Vagina (tissue), 2 donors: ENCODE measurements at regions not wholly inside any gene's neighbourhood (a gene's known extent, or its start where the extent isn't known, plus 50 kb on each side); places are given as distances from the start of the nearest gene placed in this dataset.

ENCODE experiments used
- DNase-seq, 2 donors: peaks; one replicate each; pipeline ENCODE4 v3.0.0-alpha.2; 2017; ENCODE audit errors: extremely low spot score in 2 of 2
- H3K27ac ChIP-seq: fragments of 200-600 bp; sonication (generic); one replicate; pipeline ENCODE4 v1.5.1; 2019
- H3K27me3 ChIP-seq: fragments of 200-600 bp; sonication (generic); one replicate; pipeline ENCODE4 v1.5.1; 2019
- H3K36me3 ChIP-seq, 2 donors: fragments of 200-600 bp; sonication (generic); one replicate each; pipeline ENCODE4 v1.5.1; 2017 to 2019
- H3K4me1 ChIP-seq: fragments of 200-600 bp; sonication (generic); one replicate; pipeline ENCODE4 v1.5.1; 2019
- H3K4me3 ChIP-seq, 2 donors: fragments of 200-600 bp; sonication (generic); 1 replicate in 1 of 2; 2 replicates in 1 of 2; pipeline ENCODE4 v1.5.1; 2016 to 2019
- H3K9me3 ChIP-seq: fragments of 200-600 bp; sonication (generic); one replicate; pipeline ENCODE4 v1.5.1; 2019
- POLR2A ChIP-seq, 2 donors: fragments of 450-650 bp; IDR thresholded peaks; one replicate each; pipeline ENCODE4 v1.6.1; 2017; ENCODE audit warnings: antibody characterized with exemption in 2 of 2, mild to moderate bottlenecking in 2 of 2, moderate library complexity in 2 of 2
- POLR2AphosphoS5 ChIP-seq, 2 donors: sonication (generic); formaldehyde crosslinking; IDR thresholded peaks; one replicate each; pipeline ENCODE4 v1.9.0; 2017; ENCODE audit warnings: antibody characterized with exemption in 2 of 2, mild to moderate bottlenecking in 2 of 2, low read depth in 1 of 2; ENCODE audit not compliant: insufficient read depth in 1 of 2
- intact Hi-C: fragments of 100-400 bp; cut with DNase I; formaldehyde crosslinking; loops from one replicate; pipeline ENCODE4 v1.15.1; 2023
- TF ChIP-seq, protein P1 (sequence below), 3 experiments: fragments of 450-650 bp in 2 of 3; fragments of 200-600 bp in 1 of 3; sonication (generic) in 1 of 3; IDR thresholded peaks; one replicate each; pipeline ENCODE4 v1.5.1; 2017 to 2019; ENCODE audit warnings: antibody characterized with exemption in 3 of 3, mild to moderate bottlenecking in 2 of 3, moderate library complexity in 2 of 3

DNA sequence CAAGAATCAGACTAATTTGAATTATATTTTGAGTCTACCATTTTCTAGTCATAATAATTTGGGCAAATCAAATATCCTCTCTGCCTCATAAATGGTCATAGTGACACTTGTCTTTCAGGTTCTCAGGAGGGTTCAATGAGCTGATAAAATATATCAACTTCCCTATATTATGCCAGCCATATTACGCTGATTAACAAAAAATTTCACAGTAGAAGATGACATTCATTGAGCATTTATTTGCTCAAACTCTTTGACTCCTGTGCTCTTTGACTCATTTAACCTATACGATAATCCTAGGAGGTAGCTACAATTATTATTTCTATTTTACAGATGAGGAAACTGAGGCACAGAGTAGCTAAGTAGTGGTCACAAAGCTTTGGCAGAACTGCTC, 60.0 kb upstream of the CCDC91 start:
- Histone ChIP-seq H3K27ac (no peak overlapping the region), H3K9me3 (no peaks in the 10 kb centered on the region), H3K27me3 (no peaks in the 10 kb centered on the region), H3K4me1 (no peaks in the 10 kb centered on the region), H3K4me3 (no peak overlapping the region), H3K36me3 (no peaks in the 10 kb centered on the region)
- intact Hi-C loops = no loop called here
- TF ChIP-seq POLR2A (IDR thresholded peaks at IDR 0.05) (no peak), POLR2AphosphoS5 (IDR thresholded peaks at IDR 0.05; ENCODE audit: insufficient read depth in 1 of 2, low read depth in 1 of 2) (no peak)
- TF ChIP-seq, protein P1, sequence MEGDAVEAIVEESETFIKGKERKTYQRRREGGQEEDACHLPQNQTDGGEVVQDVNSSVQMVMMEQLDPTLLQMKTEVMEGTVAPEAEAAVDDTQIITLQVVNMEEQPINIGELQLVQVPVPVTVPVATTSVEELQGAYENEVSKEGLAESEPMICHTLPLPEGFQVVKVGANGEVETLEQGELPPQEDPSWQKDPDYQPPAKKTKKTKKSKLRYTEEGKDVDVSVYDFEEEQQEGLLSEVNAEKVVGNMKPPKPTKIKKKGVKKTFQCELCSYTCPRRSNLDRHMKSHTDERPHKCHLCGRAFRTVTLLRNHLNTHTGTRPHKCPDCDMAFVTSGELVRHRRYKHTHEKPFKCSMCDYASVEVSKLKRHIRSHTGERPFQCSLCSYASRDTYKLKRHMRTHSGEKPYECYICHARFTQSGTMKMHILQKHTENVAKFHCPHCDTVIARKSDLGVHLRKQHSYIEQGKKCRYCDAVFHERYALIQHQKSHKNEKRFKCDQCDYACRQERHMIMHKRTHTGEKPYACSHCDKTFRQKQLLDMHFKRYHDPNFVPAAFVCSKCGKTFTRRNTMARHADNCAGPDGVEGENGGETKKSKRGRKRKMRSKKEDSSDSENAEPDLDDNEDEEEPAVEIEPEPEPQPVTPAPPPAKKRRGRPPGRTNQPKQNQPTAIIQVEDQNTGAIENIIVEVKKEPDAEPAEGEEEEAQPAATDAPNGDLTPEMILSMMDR (IDR thresholded peaks at IDR 0.05) = no peak
- DNase-seq = no peak

DNA sequence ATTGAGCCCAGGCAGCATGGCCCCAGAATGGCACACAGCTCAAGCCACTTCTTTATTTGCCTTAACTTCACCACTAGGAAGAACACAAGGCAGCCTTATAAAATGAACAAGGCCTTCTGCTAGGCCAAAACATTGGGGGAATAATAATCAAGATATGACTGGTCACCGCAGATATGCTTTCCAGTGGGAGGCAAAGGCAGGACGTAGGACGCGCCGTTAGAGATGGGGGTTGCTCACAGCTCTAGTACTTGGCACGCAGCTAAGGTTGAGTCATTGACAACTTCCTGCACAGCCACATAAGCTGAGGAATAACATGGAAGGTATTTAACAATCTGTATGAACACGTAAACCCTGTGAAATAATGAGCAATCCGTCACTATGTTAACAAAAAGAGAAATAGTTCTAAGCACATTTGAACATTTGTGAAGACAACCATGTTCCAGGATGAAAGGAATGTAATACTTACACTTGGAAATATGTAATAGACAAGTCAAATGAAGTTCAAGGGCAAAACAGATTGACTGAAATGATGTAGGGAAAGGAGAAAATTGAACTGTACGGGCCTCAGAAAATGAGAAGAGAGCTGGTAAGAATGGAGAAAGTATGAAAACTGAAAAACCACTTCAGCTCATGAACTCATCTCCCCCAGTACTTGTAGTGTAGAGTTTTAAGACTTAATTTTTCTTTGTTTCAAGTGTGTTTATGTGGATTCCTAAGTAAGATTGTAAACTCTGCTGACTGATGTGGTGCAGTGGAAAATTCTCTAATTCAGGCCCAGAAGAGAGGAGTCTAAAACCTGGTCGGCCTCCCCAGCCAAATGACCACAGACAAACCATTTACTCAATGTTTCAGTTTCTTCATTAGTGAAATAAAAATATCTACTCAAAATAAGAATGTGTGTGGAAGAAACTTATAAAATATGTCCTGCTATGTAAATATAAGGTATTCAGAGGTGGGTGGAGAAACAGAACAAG, 59.3 kb upstream of the CCDC91 start:
- no peak overlapping the region for H3K27ac ChIP-seq

DNA sequence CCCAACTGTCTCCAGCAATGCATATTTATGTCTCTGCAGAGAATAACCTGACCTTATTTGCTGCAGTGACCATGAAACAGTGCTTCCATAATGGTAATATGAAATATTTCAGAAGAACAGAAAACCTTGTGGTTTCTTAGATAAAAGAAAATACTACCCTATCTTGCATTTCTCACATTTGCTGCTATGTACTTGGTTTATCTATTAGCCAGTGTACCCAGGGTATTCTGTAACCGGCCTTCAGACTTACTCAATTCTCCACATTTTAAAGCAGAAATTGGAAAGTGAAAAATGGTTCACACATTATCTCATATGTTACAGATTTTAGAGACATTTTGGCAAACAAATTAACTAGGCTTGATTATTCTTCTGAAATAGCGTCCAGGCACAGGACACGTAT, 57.9 kb upstream of the CCDC91 start:
- Histone ChIP-seq H3K27me3 (no peaks in the 10 kb centered on the region), H3K4me1 (no peaks in the 10 kb centered on the region), H3K27ac (no peak overlapping the region), H3K4me3 (no peak overlapping the region), H3K9me3 (no peaks in the 10 kb centered on the region), H3K36me3 (no peaks in the 10 kb centered on the region)
- DNase-seq = no peak
- intact Hi-C loops = no loop called here
- TF ChIP-seq POLR2AphosphoS5 (IDR thresholded peaks at IDR 0.05; ENCODE audit: insufficient read depth in 1 of 2, low read depth in 1 of 2) (no peak), POLR2A (IDR thresholded peaks at IDR 0.05) (no peak)
- TF ChIP-seq, protein P1 (IDR thresholded peaks at IDR 0.05) = no peak

More for the DNA sequence above, 59.3 kb upstream of the CCDC91 start:
- intact Hi-C loops = no loop called here
- no peak overlapping the region for H3K4me3 ChIP-seq
- no peaks in the 10 kb centered on the region for H3K36me3 ChIP-seq
- H3K27me3 ChIP-seq = no peaks in the 10 kb centered on the region
- no peak for DNase-seq
- H3K4me1 ChIP-seq = no peaks in the 10 kb centered on the region
- TF ChIP-seq POLR2A (IDR thresholded peaks at IDR 0.05) = no peak
- TF ChIP-seq POLR2AphosphoS5 (IDR thresholded peaks at IDR 0.05; ENCODE audit: insufficient read depth in 1 of 2, low read depth in 1 of 2) = peak in 1 of 2 donors; percentile 71
- no peaks in the 10 kb centered on the region for H3K9me3 ChIP-seq

DNA sequence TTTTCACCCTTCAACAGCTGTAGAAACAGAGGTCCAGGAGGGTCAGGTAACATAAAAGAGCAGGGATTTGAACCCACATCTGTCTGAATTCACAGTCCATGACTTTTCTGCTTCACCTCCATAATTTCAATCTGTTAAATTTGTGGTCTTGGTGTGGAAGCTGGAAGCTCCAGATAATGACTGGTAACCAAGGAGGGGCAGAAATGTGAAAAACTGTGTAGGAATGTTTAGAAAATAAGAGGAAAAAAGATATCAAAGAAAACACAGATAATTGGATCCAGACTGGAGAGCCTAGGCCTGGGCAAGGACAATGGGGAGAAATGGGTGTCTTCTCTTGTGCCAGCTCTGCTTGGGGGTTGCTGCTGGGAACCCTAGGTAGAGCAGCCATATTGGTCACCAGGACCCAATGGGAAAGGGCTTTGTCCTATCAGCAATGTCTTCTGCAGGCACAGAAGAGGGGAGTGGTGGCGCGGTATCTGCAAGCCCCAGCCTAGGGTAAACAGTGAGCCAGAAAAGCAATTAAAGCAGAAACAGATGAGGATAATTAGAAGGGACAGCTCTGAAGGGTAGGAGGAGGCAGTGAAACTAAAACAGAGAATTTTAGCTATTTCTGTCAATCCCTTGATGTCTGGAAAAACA, 54.3 kb upstream of the CCDC91 start:
- H3K27ac ChIP-seq = no peak overlapping the region
- H3K9me3 ChIP-seq = no peaks in the 10 kb centered on the region
- DNase-seq = no peak
- H3K4me3 ChIP-seq = no peak overlapping the region
- intact Hi-C loops = no loop called here
- TF ChIP-seq, protein P1 (IDR thresholded peaks at IDR 0.05) = no peak
- TF ChIP-seq POLR2AphosphoS5 (IDR thresholded peaks at IDR 0.05; ENCODE audit: insufficient read depth in 1 of 2, low read depth in 1 of 2) = no peak
- TF ChIP-seq POLR2A (IDR thresholded peaks at IDR 0.05) = no peak
- no peaks in the 10 kb centered on the region for H3K27me3 ChIP-seq
- H3K4me1 ChIP-seq = no peaks in the 10 kb centered on the region
- H3K36me3 ChIP-seq = no peaks in the 10 kb centered on the region

DNA sequence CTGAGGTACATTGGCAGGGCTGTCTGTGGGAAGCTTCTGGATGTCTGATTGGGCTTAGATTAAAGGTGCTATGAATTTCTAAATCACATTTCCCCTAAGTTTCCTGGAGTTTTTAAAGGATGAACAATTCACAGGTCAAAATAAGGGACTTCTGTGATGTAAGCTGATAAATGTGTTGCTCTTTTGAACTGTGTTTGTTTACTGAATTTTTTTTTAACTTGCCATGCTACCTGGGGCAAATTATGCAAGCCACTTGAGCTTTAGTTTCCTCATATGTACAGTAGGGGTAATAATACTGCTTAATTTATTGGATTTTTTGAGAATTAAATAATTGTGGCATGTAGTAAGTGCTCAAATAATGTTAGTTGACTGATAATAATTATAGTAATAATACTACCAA, 52.8 kb upstream of the CCDC91 start:
- DNase-seq = no peak
- Histone ChIP-seq H3K4me1 (no peaks in the 10 kb centered on the region), H3K36me3 (no peaks in the 10 kb centered on the region), H3K27me3 (no peaks in the 10 kb centered on the region), H3K9me3 (no peaks in the 10 kb centered on the region), H3K27ac (no peak overlapping the region), H3K4me3 (no peak overlapping the region)
- intact Hi-C loops = no loop called here
- no peak for TF ChIP-seq POLR2A (IDR thresholded peaks at IDR 0.05)
- no peak for TF ChIP-seq POLR2AphosphoS5 (IDR thresholded peaks at IDR 0.05; ENCODE audit: insufficient read depth in 1 of 2, low read depth in 1 of 2)
- TF ChIP-seq, protein P1 (IDR thresholded peaks at IDR 0.05) = no peak
